GM13977 (cell line): ENCODE measurements at regions not wholly inside any gene's neighbourhood (a gene's known extent, or its start where the extent isn't known, plus 50 kb on each side); places are given as distances from the start of the nearest gene placed in this dataset.
A peak's percentile ranks its signal among the peaks of the same experiment; 100 is the strongest.

Experiments
- DNase-seq: peaks from one replicate; pipeline ENCODE4 v3.0.0; 2012; ENCODE audit warnings: low spot score
- in situ Hi-C: fragments of 300-500 bp; cut with MboI; formaldehyde crosslinking; loops from one replicate; pipeline ENCODE4 v1.12.0; 2022; ENCODE audit warnings: low sequenced_read_pairs, low pct_unique_long_range_greater_than_20kb, mixed read lengths, inconsistent platforms; ENCODE audit not compliant: unreplicated experiment
- TF ChIP-seq, protein P1 (sequence below): IDR thresholded peaks from 2 replicates; pipeline ENCODE4 v1.5.1; 2012; ENCODE audit warnings: mild to moderate bottlenecking, control low read depth; ENCODE audit not compliant: insufficient read depth; ENCODE audit errors: extremely low read depth, missing control alignments

DNA sequence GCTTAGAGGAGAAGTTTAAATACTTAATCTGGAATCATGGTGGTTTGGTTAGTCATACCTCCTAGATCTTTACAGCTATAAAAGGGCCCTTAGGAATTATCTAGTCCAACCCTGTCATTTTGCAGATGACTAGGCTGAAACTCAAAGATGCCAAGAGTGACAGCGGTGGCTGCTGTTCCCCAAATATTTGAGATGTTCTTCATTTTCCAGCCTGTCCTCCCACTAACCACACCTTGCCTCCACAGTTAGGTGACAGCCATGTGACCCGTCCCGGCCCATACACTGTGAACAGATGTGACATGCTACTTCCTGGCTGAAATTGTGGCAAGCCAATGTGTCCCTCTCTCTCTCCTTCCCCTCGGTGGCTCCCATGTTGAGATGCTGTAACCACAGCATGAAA is 225.5 kb upstream of the IPO5 start:
- in situ Hi-C loops: no loop called here
- no peak for DNase-seq
- TF ChIP-seq, protein P1, sequence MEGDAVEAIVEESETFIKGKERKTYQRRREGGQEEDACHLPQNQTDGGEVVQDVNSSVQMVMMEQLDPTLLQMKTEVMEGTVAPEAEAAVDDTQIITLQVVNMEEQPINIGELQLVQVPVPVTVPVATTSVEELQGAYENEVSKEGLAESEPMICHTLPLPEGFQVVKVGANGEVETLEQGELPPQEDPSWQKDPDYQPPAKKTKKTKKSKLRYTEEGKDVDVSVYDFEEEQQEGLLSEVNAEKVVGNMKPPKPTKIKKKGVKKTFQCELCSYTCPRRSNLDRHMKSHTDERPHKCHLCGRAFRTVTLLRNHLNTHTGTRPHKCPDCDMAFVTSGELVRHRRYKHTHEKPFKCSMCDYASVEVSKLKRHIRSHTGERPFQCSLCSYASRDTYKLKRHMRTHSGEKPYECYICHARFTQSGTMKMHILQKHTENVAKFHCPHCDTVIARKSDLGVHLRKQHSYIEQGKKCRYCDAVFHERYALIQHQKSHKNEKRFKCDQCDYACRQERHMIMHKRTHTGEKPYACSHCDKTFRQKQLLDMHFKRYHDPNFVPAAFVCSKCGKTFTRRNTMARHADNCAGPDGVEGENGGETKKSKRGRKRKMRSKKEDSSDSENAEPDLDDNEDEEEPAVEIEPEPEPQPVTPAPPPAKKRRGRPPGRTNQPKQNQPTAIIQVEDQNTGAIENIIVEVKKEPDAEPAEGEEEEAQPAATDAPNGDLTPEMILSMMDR: no peak

DNA sequence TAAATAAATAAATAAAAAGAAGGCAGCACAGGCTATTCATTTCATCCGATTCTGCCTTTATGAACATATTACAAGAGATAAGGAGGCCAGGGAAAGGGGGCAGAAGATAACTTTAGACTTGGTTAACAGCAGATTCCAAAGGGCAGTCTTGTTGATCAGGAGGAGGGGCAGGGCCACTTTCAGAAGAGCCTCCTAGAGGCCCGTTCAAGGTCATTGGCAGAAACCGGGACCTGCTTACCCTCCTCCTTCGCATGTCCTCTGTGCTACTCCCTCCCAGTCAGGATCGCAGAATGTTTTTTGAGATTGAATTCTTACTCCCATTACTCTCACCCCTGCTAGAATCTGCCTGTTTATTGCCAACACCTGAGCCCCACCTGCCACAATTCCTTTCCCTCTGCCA is 217.0 kb upstream of the IPO5 start:
- TF ChIP-seq, protein P1: no peak
- in situ Hi-C loops: no loop called here
- DNase-seq: no peak

DNA sequence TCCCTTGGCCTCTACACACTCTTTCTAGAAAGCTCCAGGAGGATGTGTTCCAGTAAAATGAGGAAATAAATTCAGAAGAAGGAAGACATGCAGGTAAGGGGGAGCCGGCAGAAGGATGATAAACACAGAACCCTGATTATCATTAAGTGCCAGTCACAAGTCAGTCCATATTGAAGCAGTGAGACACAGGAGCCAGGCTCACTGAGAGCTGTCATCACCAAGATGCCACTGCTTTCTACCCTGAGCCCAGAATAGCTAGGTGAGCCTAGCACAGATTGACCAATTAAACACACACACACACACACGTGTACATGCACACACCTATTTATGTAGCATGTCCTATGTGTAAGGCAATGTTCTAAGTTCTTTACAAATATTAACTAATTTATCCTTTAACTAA is 211.4 kb upstream of the IPO5 start:
- TF ChIP-seq, protein P1: no peak
- in situ Hi-C loops: no loop called here
- no peak for DNase-seq

DNA sequence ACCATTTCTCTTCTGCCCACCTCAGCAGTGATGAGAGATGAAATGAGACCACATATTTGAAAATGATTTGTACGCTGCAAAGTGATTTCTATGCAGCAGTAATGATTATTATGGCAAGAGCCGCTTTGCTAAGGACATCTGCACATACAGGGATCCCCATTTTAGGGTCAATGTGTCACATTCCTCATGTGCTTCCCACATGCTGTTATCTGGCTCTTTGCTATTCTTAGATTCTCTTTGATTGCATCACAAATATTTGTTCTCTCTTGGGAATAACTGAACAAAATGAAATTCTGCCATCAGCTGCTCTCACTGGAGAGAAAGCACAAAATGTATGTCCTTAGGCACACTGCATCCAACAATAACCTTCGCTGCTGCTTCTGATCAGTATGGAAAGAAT is 209.5 kb upstream of the IPO5 start:
- TF ChIP-seq, protein P1: no peak
- in situ Hi-C loops: no loop called here
- DNase-seq: no peak

DNA sequence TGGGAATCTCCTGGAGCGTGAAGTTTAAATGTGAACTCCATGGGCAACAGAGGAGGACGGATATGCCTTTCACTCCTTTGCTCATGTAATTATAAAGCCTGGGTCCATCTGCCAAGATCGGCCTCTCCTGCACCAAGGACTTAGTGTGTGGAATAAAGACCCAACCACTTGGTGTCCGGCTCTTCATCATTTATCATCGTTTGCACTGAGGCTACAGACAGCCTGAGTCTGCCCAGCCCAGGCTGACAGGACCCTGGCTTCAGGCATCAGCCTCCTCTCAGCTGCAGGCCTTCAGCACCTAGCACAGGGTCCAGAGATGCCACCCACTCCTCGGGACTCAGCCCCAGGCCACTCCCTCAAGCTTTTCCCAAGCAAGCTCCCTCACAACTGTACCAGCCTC is 206.8 kb upstream of the IPO5 start:
- in situ Hi-C loops: no loop called here
- no peak for DNase-seq
- TF ChIP-seq, protein P1: no peak

DNA sequence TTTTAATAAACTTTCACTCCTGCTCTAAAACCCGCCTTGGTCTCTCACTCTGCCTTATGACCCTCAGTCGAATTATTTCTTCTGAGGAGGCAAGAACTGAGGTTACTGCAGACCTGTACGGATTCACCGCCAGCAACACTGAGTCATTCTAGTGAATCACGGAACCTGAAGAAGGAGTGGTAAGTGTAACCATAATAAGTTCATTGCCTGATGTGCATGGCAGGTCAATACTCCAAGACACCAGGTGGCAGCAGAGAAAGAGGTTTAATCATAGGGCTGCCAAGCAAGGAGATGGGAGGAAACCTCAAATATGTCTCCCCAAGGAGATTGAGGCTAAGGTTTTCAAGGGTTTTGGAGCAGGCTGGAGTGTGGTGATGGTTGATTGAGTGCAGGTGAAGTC is 204.3 kb upstream of the IPO5 start:
- TF ChIP-seq, protein P1: peak; percentile 20
- in situ Hi-C loops: no loop called here
- no peak for DNase-seq

DNA sequence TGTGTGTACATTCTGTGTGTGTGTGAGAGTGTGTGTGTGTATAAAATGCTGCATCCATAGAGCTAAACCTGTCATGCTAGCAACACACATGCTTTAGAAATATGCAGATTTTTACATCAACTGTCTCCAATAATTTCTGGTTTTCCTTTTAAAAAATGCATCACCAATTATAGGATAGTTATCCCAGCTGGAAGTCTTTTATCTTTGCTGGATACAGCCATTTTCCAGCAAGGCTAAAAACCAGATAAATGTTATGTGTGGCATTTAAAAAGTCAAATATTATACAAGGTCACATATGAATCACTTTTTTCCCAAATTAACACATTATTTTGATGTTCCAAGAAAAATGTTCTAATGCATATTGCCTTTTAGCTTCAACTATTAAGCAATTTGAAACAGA is 202.0 kb upstream of the IPO5 start:
- no peak for DNase-seq
- in situ Hi-C loops: no loop called here
- TF ChIP-seq, protein P1: no peak
